Bronchial epithelial cell (primary cell): ENCODE measurements at regions not wholly inside any gene's neighbourhood (a gene's known extent, or its start where the extent isn't known, plus 50 kb on each side); places are given as distances from the start of the nearest gene placed in this dataset.
"Not testable (repeated sequence)": the region's sequence is repeated elsewhere in the genome, so short reads cannot be mapped to it uniquely, and the experiment has no call there.

Experiments
- DNase-seq: peaks from one replicate; pipeline ENCODE4 v3.0.0-alpha.2; 2010; ENCODE audit warnings: low read depth
- FAIRE-seq: peaks from 2 replicates; lab custom pipeline; 2011; peaks lifted over from hg19 to GRCh38; lab: Jason Lieb, UNC
- H3K27me3 ChIP-seq: 2 replicates; pipeline ENCODE4 v1.5.1; 2011; ENCODE audit warnings: low read length; ENCODE audit not compliant: control insufficient read depth, insufficient read depth
- H3K36me3 ChIP-seq: 2 replicates; pipeline ENCODE4 v1.5.1; 2011; ENCODE audit warnings: low read length; ENCODE audit not compliant: control insufficient read depth, insufficient read depth
- H3K4me3 ChIP-seq: 2 replicates; pipeline ENCODE4 v1.5.1; 2011; ENCODE audit warnings: mild to moderate bottlenecking, low read depth, low read length, control low read depth
- TF ChIP-seq, protein P1 (sequence below): IDR thresholded peaks from 2 replicates; pipeline ENCODE4 v1.5.1; 2011; ENCODE audit warnings: mild to moderate bottlenecking, moderate library complexity, low read length, control low read depth, inconsistent platforms; ENCODE audit not compliant: insufficient read depth, severe bottlenecking

DNA sequence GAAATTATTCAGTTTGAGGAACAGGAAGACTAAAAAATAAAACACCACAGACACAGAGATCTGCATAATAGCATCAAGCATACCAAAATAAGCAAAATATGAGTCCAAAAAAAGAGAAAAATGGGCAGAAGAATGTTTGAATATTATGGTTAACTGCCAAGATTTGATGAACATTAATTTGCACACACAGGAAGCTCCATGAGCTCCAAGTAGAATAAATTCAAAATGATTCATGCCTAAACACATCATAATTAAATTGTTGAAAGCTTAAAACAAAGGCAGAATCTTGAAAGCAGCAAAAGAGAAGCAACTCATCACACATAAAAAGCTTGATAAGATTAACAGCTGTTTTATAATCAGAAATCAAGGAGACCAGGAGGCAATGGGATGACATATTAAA, 156.6 kb upstream of the ARSJ start:
- TF ChIP-seq, protein P1, sequence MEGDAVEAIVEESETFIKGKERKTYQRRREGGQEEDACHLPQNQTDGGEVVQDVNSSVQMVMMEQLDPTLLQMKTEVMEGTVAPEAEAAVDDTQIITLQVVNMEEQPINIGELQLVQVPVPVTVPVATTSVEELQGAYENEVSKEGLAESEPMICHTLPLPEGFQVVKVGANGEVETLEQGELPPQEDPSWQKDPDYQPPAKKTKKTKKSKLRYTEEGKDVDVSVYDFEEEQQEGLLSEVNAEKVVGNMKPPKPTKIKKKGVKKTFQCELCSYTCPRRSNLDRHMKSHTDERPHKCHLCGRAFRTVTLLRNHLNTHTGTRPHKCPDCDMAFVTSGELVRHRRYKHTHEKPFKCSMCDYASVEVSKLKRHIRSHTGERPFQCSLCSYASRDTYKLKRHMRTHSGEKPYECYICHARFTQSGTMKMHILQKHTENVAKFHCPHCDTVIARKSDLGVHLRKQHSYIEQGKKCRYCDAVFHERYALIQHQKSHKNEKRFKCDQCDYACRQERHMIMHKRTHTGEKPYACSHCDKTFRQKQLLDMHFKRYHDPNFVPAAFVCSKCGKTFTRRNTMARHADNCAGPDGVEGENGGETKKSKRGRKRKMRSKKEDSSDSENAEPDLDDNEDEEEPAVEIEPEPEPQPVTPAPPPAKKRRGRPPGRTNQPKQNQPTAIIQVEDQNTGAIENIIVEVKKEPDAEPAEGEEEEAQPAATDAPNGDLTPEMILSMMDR, result no peak
- no peak for FAIRE-seq

DNA sequence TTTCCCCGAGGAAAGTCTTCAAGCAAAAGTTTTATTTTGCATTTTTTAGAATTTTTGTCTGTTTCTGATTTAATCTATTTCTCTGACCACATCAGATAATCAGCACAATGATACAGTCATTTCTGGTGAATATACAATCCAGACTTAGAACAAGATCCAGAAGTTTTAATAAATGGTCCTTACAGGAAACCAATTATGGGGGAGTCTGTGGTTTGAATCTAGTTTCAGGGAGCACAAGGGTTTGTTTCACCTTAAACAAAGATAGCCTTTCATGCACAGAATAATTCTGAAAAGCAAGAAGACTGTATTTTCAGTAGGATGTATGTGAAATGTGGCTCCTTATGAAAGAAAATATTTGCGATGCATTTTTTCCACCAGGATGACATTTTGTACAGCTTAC, 158.5 kb upstream of the ARSJ start:
- TF ChIP-seq, protein P1, result no peak
- no peak overlapping the region for H3K4me3 ChIP-seq
- H3K27me3 ChIP-seq, result no peaks in the 10 kb centered on the region
- FAIRE-seq (no peak), DNase-seq (no peak)
- H3K36me3 ChIP-seq, result no peaks in the 10 kb centered on the region

More for the DNA sequence above, 156.6 kb upstream of the ARSJ start:
- H3K27me3 ChIP-seq, result no peaks in the 10 kb centered on the region
- no peak overlapping the region for H3K4me3 ChIP-seq
- DNase-seq, result no peak
- H3K36me3 ChIP-seq, result no peaks in the 10 kb centered on the region

GRCh38 chr4:114146947-114147618, 167.6 kb upstream of the ARSJ start:
- no peak for DNase-seq
- Histone ChIP-seq H3K36me3 (no peaks in the 10 kb centered on the region), H3K4me3 (no peak overlapping the region), H3K27me3 (no peaks in the 10 kb centered on the region)
- FAIRE-seq, result no peak
- TF ChIP-seq, protein P1, result no peak

DNA sequence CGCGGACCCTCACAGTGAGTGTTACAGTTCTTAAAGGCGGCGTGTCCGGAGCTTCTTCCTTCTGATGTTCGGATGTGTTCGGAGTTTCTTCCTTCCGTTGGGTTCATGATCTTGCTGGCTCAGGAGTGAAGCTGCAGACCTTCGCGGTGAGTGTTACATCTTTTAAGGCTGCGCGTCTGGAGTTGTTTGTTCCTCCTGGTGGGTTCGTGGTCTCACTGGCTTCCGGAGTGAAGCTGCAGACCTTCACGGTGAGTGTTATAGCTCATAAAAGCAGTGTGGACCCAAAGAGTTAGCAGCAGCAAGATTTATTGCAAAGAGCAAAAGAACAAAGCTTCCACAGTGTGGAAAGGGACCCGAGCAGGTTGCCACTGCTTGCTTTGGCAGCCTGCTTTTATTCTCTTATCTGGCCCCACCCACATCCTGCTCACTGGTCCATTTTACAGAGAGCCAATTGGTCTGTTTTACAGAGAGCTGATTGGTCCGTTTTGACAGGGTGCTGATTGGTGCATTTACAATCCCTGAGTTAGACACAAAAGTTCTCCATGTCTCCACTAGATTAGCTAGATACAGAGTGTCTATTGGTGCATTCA, 168.3 kb upstream of the ARSJ start:
- not testable (repeated sequence) for H3K27me3 ChIP-seq, FAIRE-seq, H3K36me3 ChIP-seq

GRCh38 chr4:114148372-114149070, 169.1 kb upstream of the ARSJ start:
- DNase-seq, FAIRE-seq, H3K36me3 ChIP-seq, H3K4me3 ChIP-seq, H3K27me3 ChIP-seq: not testable (repeated sequence)

More for the DNA sequence above, 168.3 kb upstream of the ARSJ start:
- DNase-seq, H3K4me3 ChIP-seq: not testable (repeated sequence)

DNA sequence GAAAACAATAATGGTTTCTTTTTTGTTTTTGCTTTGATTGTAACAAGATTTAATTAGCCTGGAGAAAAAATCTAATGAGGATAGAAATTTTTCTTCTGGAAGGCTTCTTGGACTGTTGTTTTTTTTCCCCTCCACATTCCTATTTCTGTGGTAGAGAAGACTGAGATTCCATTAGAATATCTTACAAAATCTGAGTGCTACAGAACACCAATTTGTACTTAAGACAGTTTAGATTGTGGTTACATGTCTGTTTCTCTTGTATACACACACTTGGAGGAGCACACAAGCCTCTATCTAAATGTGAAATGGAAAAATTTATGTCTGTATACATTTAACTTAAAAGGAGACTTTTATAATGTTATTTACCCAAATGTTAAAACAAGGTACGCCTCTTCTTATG, 176.9 kb upstream of the ARSJ start:
- TF ChIP-seq, protein P1, result no peak
- H3K36me3 ChIP-seq, result no peaks in the 10 kb centered on the region
- no peak for FAIRE-seq
- H3K4me3 ChIP-seq, result no peak overlapping the region
- H3K27me3 ChIP-seq, result no peaks in the 10 kb centered on the region
- no peak for DNase-seq
